Prostate gland (tissue), 2 donors: ENCODE measurements at regions not wholly inside any gene's neighbourhood (a gene's known extent, or its start where the extent isn't known, plus 50 kb on each side); places are given as distances from the start of the nearest gene placed in this dataset.

Experiments used
- POLR2A ChIP-seq: fragments of 450-650 bp; IDR thresholded peaks from one replicate; pipeline ENCODE4 v1.6.1; 2016; ENCODE audit warnings: antibody characterized with exemption, mild to moderate bottlenecking
- POLR2AphosphoS5 ChIP-seq: sonication (generic); formaldehyde crosslinking; IDR thresholded peaks from one replicate; pipeline ENCODE4 v1.6.1; 2017; ENCODE audit warnings: antibody characterized with exemption
- TF ChIP-seq, protein P1 (sequence below), 4 experiments: fragments of 200-600 bp in 2 of 4; fragments of 450-650 bp in 2 of 4; sonication (generic) in 2 of 4; IDR thresholded peaks; 1 replicate in 3 of 4; 2 replicates in 1 of 4; pipeline ENCODE4 v1.5.1; 2016 to 2019; ENCODE audit warnings: antibody characterized with exemption in 4 of 4, mild to moderate bottlenecking in 2 of 4, moderate library complexity in 2 of 4

DNA sequence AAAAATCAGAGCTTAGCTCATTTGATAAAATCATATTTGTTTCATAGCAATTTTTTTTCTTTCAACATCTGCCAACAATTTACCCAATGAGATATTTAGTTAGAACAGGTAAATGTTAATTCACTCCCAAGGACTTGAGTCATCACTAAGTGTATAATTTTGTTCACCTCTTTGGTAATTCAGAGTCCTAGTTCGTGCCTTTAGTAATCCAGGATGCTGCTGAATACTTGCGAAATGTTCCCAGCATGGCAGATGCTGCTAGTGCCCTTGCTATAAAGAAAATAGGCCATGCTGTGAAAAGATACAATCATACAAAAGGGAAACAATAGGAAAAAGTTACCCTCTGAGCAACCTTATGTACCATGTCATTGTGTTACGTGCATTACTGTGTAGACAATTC, 210.5 kb downstream of the CSNK1G3 start:
- TF ChIP-seq, protein P1, sequence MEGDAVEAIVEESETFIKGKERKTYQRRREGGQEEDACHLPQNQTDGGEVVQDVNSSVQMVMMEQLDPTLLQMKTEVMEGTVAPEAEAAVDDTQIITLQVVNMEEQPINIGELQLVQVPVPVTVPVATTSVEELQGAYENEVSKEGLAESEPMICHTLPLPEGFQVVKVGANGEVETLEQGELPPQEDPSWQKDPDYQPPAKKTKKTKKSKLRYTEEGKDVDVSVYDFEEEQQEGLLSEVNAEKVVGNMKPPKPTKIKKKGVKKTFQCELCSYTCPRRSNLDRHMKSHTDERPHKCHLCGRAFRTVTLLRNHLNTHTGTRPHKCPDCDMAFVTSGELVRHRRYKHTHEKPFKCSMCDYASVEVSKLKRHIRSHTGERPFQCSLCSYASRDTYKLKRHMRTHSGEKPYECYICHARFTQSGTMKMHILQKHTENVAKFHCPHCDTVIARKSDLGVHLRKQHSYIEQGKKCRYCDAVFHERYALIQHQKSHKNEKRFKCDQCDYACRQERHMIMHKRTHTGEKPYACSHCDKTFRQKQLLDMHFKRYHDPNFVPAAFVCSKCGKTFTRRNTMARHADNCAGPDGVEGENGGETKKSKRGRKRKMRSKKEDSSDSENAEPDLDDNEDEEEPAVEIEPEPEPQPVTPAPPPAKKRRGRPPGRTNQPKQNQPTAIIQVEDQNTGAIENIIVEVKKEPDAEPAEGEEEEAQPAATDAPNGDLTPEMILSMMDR (IDR thresholded peaks at IDR 0.05): no peak
- TF ChIP-seq POLR2A (no peak), POLR2AphosphoS5 (no peak)
